ENCODE measurements at regions not wholly inside any gene's neighbourhood (a gene's known extent, or its start where the extent isn't known, plus 50 kb on each side); places are given as distances from the start of the nearest gene placed in this dataset.

DNA sequence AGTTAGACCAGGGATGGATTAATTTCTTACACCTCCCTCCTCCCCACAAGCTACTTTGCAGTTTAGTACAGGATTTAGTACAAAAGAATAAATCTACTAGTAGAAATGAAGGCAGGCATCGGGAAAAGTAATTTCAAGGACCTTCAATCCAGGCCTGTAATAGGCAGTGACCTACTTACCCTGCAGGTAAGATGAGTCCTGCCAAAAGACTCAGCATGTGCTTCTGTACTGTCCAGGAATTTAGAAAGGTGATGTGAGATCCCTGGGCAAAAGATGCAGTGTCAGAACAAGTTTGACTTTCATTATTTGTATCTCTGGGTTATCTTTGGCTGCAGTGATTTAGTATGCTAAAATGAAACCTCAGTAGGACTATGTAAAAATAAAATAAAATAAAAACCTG, 403.0 kb downstream of the NOVA1 start:
- no peak overlapping the region for H3K4me3 ChIP-seq

GRCh38 chr14:26191671-26192070, 406.2 kb downstream of the NOVA1 start:
- Histone ChIP-seq H3K4me3 (no peak overlapping the region), H3K9ac (ENCODE audit: low read depth in 2 of 2, low read length in 2 of 2) (no peak overlapping the region), H3K27me3 (no peaks in the 10 kb centered on the region), H3K27ac (no peak overlapping the region), H3K9me3 (no peaks in the 10 kb centered on the region), H3K4me1 (no peaks in the 10 kb centered on the region), H3K36me3 (no peaks in the 10 kb centered on the region)
- TF ChIP-seq, protein P1, sequence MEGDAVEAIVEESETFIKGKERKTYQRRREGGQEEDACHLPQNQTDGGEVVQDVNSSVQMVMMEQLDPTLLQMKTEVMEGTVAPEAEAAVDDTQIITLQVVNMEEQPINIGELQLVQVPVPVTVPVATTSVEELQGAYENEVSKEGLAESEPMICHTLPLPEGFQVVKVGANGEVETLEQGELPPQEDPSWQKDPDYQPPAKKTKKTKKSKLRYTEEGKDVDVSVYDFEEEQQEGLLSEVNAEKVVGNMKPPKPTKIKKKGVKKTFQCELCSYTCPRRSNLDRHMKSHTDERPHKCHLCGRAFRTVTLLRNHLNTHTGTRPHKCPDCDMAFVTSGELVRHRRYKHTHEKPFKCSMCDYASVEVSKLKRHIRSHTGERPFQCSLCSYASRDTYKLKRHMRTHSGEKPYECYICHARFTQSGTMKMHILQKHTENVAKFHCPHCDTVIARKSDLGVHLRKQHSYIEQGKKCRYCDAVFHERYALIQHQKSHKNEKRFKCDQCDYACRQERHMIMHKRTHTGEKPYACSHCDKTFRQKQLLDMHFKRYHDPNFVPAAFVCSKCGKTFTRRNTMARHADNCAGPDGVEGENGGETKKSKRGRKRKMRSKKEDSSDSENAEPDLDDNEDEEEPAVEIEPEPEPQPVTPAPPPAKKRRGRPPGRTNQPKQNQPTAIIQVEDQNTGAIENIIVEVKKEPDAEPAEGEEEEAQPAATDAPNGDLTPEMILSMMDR (IDR thresholded peaks at IDR 0.05), result no peak
- no peak for DNase-seq
- intact Hi-C loops (cut with DNase I), result no loop called here

More for the DNA sequence above, 403.0 kb downstream of the NOVA1 start:
- intact Hi-C loops (cut with DNase I), result no loop called here
- Histone ChIP-seq H3K27ac (no peak overlapping the region), H3K27me3 (no peaks in the 10 kb centered on the region), H3K4me1 (no peaks in the 10 kb centered on the region), H3K9me3 (no peaks in the 10 kb centered on the region), H3K9ac (ENCODE audit: low read depth in 2 of 2, low read length in 2 of 2) (no peak overlapping the region), H3K36me3 (no peaks in the 10 kb centered on the region)
- DNase-seq, result no peak
- TF ChIP-seq, protein P1 (IDR thresholded peaks at IDR 0.05), result no peak

GRCh38 chr14:26191123-26191522, 406.7 kb downstream of the NOVA1 start:
- Histone ChIP-seq H3K9me3 (no peaks in the 10 kb centered on the region), H3K27ac (no peak overlapping the region), H3K36me3 (no peaks in the 10 kb centered on the region), H3K4me3 (no peak overlapping the region), H3K27me3 (no peaks in the 10 kb centered on the region), H3K4me1 (no peaks in the 10 kb centered on the region), H3K9ac (ENCODE audit: low read depth in 2 of 2, low read length in 2 of 2) (no peak overlapping the region)
- intact Hi-C loops (cut with DNase I), result no loop called here
- no peak for DNase-seq
- TF ChIP-seq, protein P1 (IDR thresholded peaks at IDR 0.05), result no peak

DNA sequence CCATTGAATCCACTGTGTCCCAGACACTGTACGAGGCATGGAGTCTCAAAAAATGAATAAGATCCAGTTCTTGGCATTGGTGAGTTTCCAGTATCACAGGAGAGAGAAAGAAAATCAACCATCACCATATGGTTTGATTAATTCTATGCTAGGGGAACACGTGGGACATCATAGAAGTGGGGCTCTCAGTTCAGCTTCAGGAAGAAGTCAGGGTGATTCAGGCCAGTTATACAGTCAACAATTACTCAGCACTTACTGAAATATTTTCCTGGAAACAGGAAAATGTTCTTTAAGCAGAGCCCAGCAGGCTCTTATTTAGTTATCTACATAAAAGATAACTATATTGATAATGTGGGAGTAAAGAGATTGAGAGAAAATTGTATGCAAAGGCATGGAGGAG, 407.2 kb downstream of the NOVA1 start:
- no peak overlapping the region for H3K9ac ChIP-seq (ENCODE audit: low read depth in 2 of 2, low read length in 2 of 2)
- H3K27ac ChIP-seq, result no peak overlapping the region
- H3K27me3 ChIP-seq, result no peaks in the 10 kb centered on the region
- H3K4me1 ChIP-seq, result no peaks in the 10 kb centered on the region
- no peak for DNase-seq
- intact Hi-C loops (cut with DNase I), result no loop called here
- no peaks in the 10 kb centered on the region for H3K36me3 ChIP-seq
- no peaks in the 10 kb centered on the region for H3K9me3 ChIP-seq
- TF ChIP-seq, protein P1 (IDR thresholded peaks at IDR 0.05), result no peak
- H3K4me3 ChIP-seq, result no peak overlapping the region

DNA sequence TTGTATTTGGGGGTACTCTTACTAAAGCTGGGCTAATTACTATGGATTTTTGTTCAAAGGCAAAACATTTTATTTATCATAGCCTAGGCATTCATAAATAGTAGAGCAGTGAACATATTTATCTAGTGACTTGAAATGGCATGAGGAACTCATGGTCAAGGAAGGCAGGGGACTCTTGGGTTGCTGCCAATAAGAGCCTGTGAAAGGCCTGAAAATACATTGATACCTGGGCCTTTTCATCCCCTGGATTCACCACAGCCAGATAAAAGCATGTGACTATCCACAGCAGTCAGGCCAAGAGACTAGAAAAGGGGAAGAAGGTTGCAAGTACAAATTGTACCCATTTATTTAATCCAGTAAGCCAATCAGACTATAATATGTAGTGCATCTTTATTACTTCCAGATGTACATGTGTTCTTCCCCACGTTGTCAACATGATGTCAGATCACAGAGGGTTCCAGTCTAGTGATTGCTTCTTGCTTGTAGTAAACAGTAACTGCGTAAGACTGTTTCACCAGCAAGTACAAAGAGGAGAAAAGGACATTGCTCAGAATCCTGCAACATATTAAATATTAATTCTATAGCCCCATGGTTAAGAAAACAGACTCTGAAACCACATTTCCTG, 409.7 kb downstream of the NOVA1 start:
- no peak overlapping the region for H3K4me3 ChIP-seq
- no peaks in the 10 kb centered on the region for H3K36me3 ChIP-seq
- TF ChIP-seq, protein P1 (IDR thresholded peaks at IDR 0.05), result no peak
- no peak for DNase-seq
- H3K27ac ChIP-seq, result no peak overlapping the region
- H3K4me1 ChIP-seq, result no peaks in the 10 kb centered on the region
- intact Hi-C loops (cut with DNase I), result no loop called here
- H3K9me3 ChIP-seq, result no peaks in the 10 kb centered on the region
- H3K9ac ChIP-seq (ENCODE audit: low read depth in 2 of 2, low read length in 2 of 2), result no peak overlapping the region
- no peaks in the 10 kb centered on the region for H3K27me3 ChIP-seq

Measured in colonic mucosa (tissue), 4 donors.